C4-2B (cell line): ENCODE measurements at regions not wholly inside any gene's neighbourhood (a gene's known extent, or its start where the extent isn't known, plus 50 kb on each side); places are given as distances from the start of the nearest gene placed in this dataset.

Source experiments
- ZFX ChIP-seq: fragments of 450-650 bp; IDR thresholded peaks from 2 replicates; pipeline ENCODE4 v1.6.1; 2017
- TF ChIP-seq, protein P1 (sequence below): fragments of 450-650 bp; conservative IDR thresholded peaks from 2 replicates; pipeline ENCODE4 v1.5.1; 2017; ENCODE audit warnings: mild to moderate bottlenecking

DNA sequence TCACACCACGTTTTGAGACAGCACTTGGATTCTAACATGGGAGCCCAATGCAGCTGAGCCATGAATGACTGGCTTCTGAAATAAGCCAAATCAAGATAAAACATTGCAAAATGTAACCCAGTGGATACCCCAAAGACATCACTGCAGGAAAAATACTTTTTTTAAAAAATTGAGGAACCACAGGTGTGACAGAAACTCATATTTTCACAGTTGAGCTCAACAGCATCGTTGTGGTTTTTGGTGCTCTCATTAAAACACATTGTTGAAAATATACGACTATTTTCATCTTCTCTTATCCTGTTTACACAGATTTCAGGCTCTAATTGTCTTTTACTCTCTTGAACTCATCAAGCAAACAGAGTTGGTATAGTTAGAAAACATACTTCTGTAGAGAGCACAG, 429.3 kb upstream of the VRK2 start:
- TF ChIP-seq, protein P1, sequence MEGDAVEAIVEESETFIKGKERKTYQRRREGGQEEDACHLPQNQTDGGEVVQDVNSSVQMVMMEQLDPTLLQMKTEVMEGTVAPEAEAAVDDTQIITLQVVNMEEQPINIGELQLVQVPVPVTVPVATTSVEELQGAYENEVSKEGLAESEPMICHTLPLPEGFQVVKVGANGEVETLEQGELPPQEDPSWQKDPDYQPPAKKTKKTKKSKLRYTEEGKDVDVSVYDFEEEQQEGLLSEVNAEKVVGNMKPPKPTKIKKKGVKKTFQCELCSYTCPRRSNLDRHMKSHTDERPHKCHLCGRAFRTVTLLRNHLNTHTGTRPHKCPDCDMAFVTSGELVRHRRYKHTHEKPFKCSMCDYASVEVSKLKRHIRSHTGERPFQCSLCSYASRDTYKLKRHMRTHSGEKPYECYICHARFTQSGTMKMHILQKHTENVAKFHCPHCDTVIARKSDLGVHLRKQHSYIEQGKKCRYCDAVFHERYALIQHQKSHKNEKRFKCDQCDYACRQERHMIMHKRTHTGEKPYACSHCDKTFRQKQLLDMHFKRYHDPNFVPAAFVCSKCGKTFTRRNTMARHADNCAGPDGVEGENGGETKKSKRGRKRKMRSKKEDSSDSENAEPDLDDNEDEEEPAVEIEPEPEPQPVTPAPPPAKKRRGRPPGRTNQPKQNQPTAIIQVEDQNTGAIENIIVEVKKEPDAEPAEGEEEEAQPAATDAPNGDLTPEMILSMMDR: no peak
- no peak for TF ChIP-seq ZFX
